Amniotic stem cell (primary cell): ENCODE measurements at regions not wholly inside any gene's neighbourhood (a gene's known extent, or its start where the extent isn't known, plus 50 kb on each side); places are given as distances from the start of the nearest gene placed in this dataset.

Source experiments
- DNase-seq: peaks from one replicate; lab custom pipeline; 2025; lab: John Stamatoyannopoulos, UW

DNA sequence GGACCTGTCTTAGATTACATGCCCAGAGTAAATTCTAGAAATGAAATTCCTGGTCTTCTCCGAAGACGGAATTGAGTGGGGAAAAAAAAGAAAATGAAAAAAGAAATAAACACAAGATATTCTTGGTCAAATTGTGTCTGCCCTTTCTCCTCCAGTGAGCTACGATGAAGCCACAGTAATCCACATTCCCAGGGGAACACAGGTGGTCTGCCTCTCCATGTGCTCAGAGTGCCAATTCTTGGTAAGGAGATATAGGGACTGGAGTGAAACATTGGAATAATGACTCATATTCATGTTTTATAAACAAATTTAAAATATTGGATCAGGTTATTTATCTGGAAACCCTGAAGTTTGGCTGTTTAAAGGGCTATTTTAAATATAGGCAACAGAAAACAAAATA is 54.2 kb upstream of the MGST2 start:
- no peak for DNase-seq

DNA sequence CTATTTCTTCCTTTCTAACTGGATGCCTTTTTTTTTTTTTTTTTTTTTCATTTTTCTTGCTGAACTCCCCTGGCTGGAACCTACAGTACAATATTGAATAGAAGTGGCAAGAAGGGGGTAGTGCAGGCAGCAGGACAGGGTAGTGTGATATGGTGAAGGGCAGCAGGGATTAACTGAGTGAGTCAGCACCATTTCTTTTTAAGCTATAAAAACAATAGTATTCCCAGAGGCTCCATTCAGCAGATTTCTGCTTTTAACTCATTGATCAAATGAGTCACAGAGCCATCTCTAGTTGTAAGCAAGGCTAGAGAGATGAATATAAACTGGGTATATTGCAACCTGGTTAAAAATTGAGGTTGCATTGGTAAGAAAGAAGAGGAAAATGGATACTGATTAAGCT is 53.6 kb upstream of the SETD7 start:
- no peak for DNase-seq

DNA sequence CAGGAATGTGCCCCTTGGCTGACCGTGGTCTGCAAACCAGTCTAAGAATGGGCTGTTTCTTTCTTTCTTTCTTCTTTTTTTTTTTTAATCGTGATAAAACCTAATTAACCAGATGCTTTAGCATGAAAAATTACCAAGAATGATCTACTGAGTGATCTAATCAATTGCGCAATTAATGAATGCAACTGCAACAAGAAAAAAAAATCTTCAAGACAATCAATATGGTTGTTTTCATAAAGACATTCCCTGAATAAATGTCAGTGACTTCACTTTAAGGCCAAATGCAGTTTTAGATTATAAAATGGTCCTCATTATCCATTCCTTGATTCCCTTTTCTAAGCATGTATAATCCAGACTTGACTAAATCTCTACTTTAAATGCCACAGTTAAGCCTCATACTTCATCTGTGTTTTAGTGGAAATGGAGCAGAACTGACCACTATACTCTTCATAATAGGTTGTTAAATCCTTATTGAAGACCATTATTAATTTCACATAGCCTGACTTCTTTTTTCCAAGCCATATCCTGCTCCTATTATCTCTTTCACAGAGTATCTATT is 51.6 kb upstream of the SETD7 start:
- DNase-seq, result no peak

DNA sequence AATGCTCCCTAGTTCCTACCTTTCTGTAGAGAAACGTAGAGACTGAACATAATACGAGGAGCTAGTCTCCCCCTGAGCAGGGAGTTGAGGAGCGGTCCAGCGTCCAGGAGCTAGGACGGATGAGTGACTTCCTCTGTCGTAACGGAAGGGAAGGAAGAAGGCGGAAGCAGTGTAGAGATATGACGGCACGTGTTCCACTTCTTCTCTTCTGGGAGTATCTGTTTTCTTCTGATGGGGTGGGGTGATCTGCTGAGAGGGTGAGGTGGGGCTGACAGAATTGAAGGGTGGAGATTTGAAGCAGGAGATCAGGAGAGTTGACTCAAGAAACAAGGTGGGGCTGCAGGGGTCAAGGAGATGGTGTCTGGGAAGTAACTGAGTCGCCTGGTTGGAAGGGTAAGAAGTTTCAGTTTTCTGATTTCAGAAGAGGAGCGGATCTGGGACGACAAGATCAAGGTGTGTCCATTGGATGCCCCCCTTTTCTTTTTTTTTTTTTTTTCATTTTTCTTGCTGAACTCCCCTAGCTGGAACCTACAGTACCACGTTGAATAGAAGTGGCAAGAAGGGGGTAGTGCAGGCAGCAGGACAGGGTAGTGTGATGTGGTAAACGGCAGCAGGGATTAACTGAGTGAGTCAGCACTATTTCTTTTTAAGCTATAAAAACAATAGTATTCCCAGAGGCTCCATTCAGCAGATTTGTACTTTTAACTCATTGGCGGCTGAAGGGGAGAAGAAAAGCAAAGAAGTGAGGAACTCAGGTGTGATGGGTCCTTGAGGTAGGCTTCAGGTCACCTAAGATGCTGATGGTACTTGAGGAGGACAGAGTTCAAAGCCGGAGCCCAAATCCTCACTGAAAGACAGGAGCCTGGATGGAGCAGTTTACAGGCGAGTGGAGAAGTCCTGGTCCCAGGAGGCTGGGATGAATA is 50.8 kb upstream of the SETD7 start:
- peak; percentile 44 for DNase-seq

DNA sequence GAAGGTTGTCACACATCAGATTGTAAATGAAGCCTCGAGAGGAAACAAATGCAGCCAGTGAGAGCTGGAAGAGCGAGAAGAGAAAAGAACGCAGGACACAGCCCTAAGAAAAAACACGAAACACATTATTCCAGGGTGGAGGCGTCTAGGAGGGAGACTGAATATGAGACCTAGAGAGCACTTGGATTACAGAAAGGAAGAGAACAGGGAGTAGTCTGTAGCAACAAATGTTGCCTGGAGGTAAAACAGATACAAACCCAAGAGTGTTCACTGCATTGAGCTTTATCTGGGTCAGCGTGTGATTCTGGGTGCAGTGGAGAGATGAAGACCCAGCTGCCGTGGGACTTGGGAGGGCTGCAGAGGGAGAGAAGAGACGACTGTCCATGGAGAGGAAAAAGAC is 50.1 kb upstream of the SETD7 start:
- no peak for DNase-seq
